Esophagus squamous epithelium (tissue), 5 donors: ENCODE measurements at regions not wholly inside any gene's neighbourhood (a gene's known extent, or its start where the extent isn't known, plus 50 kb on each side); places are given as distances from the start of the nearest gene placed in this dataset.

Experiments used
- DNase-seq: peaks from one replicate; lab custom pipeline; 2025; lab: John Stamatoyannopoulos, UW
- H3K27ac ChIP-seq, 4 donors: fragments of 200-600 bp; sonication (generic); one replicate each; pipeline ENCODE4 v1.5.1; 2016 to 2019; ENCODE audit warnings: mild to moderate bottlenecking in 1 of 4
- H3K27me3 ChIP-seq, 4 donors: fragments of 200-600 bp; sonication (generic); 1 replicate in 3 of 4; 2 replicates in 1 of 4; pipeline versions ENCODE4 v1.5.1 to v1.6.0; 2017 to 2021; ENCODE audit warnings: antibody characterized with exemption in 1 of 4
- H3K36me3 ChIP-seq, 3 donors: fragments of 200-600 bp; sonication (generic); one replicate each; pipeline ENCODE4 v1.5.1; 2016 to 2019
- H3K4me1 ChIP-seq, 3 donors: fragments of 200-600 bp; sonication (generic); one replicate each; pipeline ENCODE4 v1.5.1; 2017 to 2019
- H3K4me3 ChIP-seq, 4 donors: fragments of 200-600 bp; sonication (generic); 1 replicate in 3 of 4; 2 replicates in 1 of 4; pipeline ENCODE4 v1.5.1; 2016 to 2019; ENCODE audit warnings: mild to moderate bottlenecking in 2 of 4, moderate library complexity in 1 of 4
- H3K9me3 ChIP-seq, 3 donors: fragments of 200-600 bp; sonication (generic); one replicate each; pipeline ENCODE4 v1.5.1; 2016 to 2019
- POLR2A ChIP-seq, 4 donors: fragments of 450-650 bp; IDR thresholded peaks; one replicate each; pipeline ENCODE4 v1.6.1; 2017; ENCODE audit warnings: antibody characterized with exemption in 4 of 4, mild to moderate bottlenecking in 4 of 4, moderate library complexity in 3 of 4
- WGBS, 2 donors: methylation state at CpG; one replicate each; pipeline ENCODE4 v1.1.5; 2018; 5-methylcytosine and 5-hydroxymethylcytosine counted together
- intact Hi-C: fragments of 100-400 bp; cut with DNase I; formaldehyde crosslinking; loops from one replicate; pipeline ENCODE4 v1.15.0; 2022
- TF ChIP-seq, protein P1 (sequence below), 6 experiments: fragments of 450-650 bp in 4 of 6; fragments of 200-600 bp in 2 of 6; sonication (generic) in 2 of 6; IDR thresholded peaks; one replicate each; pipeline ENCODE4 v1.5.1; 2016 to 2019; ENCODE audit warnings: antibody characterized with exemption in 6 of 6, mild to moderate bottlenecking in 4 of 6, moderate library complexity in 4 of 6
- donor health status: DM: yes; HTN: yes; CAD: no.

DNA sequence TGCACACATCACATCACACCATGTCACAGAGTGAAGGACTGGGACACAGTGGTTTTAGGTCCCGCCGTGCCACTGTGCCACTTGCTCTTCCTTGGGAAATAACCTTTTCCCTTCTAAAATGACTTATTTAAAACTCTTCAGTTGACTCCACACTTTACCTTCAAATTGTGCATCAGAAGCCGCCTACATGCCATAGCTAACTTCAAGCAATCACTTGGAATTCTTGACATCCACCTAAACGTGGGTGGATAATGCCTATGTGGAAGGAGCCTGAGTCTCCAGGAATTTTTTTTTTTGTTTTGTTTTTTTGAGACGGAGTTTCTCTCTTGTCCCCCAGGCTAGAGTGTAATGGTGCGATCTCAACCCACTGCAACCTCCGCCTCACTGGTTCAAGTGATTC is 777.4 kb upstream of the TENM3 start:
- TF ChIP-seq POLR2A (IDR thresholded peaks at IDR 0.05) = no peak
- TF ChIP-seq, protein P1, sequence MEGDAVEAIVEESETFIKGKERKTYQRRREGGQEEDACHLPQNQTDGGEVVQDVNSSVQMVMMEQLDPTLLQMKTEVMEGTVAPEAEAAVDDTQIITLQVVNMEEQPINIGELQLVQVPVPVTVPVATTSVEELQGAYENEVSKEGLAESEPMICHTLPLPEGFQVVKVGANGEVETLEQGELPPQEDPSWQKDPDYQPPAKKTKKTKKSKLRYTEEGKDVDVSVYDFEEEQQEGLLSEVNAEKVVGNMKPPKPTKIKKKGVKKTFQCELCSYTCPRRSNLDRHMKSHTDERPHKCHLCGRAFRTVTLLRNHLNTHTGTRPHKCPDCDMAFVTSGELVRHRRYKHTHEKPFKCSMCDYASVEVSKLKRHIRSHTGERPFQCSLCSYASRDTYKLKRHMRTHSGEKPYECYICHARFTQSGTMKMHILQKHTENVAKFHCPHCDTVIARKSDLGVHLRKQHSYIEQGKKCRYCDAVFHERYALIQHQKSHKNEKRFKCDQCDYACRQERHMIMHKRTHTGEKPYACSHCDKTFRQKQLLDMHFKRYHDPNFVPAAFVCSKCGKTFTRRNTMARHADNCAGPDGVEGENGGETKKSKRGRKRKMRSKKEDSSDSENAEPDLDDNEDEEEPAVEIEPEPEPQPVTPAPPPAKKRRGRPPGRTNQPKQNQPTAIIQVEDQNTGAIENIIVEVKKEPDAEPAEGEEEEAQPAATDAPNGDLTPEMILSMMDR (IDR thresholded peaks at IDR 0.05) = no peak
- DNase-seq = no peak
- 83 to 87% methylated on average over 7 of the region's 7 CpGs for WGBS, 2 donors
- Histone ChIP-seq H3K4me3 (no peak overlapping the region), H3K27ac (no peak overlapping the region), H3K27me3 (no peaks in the 10 kb centered on the region), H3K9me3 (no peaks in the 10 kb centered on the region), H3K36me3 (no peaks in the 10 kb centered on the region), H3K4me1 (no peaks in the 10 kb centered on the region)
- intact Hi-C loops = no loop called here

- Histone ChIP-seq H3K27ac (no peak overlapping the region), H3K9me3 (no peaks in the 10 kb centered on the region), H3K36me3 (no peaks in the 10 kb centered on the region), H3K27me3 (no peaks in the 10 kb centered on the region), H3K4me3 (no peak overlapping the region), H3K4me1 (no peaks in the 10 kb centered on the region)
- 69 to 81% methylated on average over 6 of the region's 6 CpGs for WGBS, 2 donors
- no peak for DNase-seq
- TF ChIP-seq, protein P1 (IDR thresholded peaks at IDR 0.05) = no peak
- no peak for TF ChIP-seq POLR2A (IDR thresholded peaks at IDR 0.05)
- intact Hi-C loops = no loop called here
Observed at GRCh38 chr4:181468451-181468850, 774.8 kb upstream of the TENM3 start.

GRCh38 chr4:181470306-181470705 is 772.9 kb upstream of the TENM3 start:
- DNase-seq = no peak
- intact Hi-C loops = no loop called here
- Histone ChIP-seq H3K27me3 (no peaks in the 10 kb centered on the region), H3K4me1 (no peaks in the 10 kb centered on the region), H3K36me3 (no peaks in the 10 kb centered on the region), H3K9me3 (no peaks in the 10 kb centered on the region), H3K4me3 (no peak overlapping the region), H3K27ac (no peak overlapping the region)
- TF ChIP-seq, protein P1 (IDR thresholded peaks at IDR 0.05) = no peak
- no peak for TF ChIP-seq POLR2A (IDR thresholded peaks at IDR 0.05)
- 41 to 42% methylated on average over 5 of the region's 5 CpGs for WGBS, 2 donors

DNA sequence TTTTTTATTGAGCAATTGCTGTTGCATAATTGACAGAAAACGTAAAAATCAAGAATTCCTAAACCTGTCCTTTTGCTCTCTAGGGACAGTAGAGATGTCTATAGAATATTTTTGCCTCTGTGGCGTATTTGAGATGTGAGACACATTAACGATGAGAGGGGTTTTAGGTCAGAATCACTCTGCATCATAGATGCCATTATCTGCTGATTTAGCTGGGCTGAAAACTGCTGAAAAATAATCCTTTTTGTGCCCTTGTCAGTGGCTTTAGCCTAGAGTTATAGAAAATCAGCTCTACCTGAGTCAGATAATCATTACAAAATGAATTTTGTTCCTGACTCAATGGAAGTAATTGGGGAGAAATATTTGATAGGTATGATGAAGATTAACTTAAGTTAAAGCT is 767.8 kb upstream of the TENM3 start:
- Histone ChIP-seq H3K4me3 (no peak overlapping the region), H3K27me3 (no peaks in the 10 kb centered on the region), H3K4me1 (no peaks in the 10 kb centered on the region), H3K27ac (no peak overlapping the region), H3K9me3 (no peaks in the 10 kb centered on the region), H3K36me3 (no peaks in the 10 kb centered on the region)
- no peak for DNase-seq
- TF ChIP-seq, protein P1 (IDR thresholded peaks at IDR 0.05) = no peak
- no peak for TF ChIP-seq POLR2A (IDR thresholded peaks at IDR 0.05)
- intact Hi-C loops = no loop called here
- WGBS, 2 donors = 60 to 64% methylated on average over 3 of the region's 3 CpGs

DNA sequence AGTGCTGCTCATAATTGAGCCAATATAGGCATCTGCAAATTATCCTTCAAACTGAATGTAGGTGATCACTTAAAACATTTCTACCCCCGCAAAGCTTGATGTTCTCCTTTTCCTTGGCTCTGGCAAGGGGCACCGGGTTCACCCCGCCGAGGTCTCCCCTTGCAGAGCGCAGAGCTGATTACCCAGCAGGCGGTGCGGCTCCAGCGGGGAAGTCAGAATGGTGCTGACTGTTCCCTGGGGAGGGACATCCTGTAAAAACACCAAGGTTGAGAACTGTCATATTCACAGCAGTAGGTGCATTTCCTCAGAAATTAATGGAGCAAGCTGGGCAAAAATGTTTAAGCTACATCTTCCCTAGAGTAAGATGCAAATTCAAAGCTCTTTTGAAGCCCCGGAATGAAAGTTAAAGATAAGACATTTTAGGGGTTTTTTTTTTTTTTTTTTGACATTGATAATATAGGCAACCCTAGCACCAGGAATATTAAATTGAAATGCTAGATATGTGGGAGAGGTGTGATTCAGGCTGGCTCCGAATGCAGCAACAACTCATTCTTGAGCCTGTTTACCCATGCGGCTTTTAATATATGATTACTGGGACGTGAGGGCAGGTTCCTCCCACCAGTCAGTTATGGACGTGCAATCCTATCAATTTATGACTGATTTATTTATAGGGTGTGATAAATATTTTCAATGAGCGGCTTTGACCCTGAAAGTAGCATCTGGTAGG is 767.3 kb upstream of the TENM3 start:
- no peaks in the 10 kb centered on the region for H3K4me1 ChIP-seq
- TF ChIP-seq POLR2A (IDR thresholded peaks at IDR 0.05) = no peak
- TF ChIP-seq, protein P1 (IDR thresholded peaks at IDR 0.05) = no peak
- H3K4me3 ChIP-seq = no peak overlapping the region
- H3K27ac ChIP-seq = no peak overlapping the region
- 34 to 38% methylated on average over 13 to 14 of the region's 14 CpGs for WGBS, 2 donors
- no peaks in the 10 kb centered on the region for H3K9me3 ChIP-seq
- H3K27me3 ChIP-seq = no peaks in the 10 kb centered on the region
- no peaks in the 10 kb centered on the region for H3K36me3 ChIP-seq
- intact Hi-C loops = no loop called here
- no peak for DNase-seq
